GM23338 (cell line): ENCODE measurements at regions not wholly inside any gene's neighbourhood (a gene's known extent, or its start where the extent isn't known, plus 50 kb on each side); places are given as distances from the start of the nearest gene placed in this dataset.

Source experiments
- CREB1 ChIP-seq: fragments of 250-450 bp; sonication (Bioruptor Pico); IDR thresholded peaks from 2 replicates; pipeline ENCODE4 v1.5.0; 2020; ENCODE audit warnings: low read depth, mild to moderate bottlenecking, moderate library complexity
- EZH2 ChIP-seq: fragments of 200-600 bp; sonication (generic); IDR thresholded peaks from one replicate; pipeline ENCODE4 v1.8.0; 2017; ENCODE audit warnings: antibody characterized with exemption, mild to moderate bottlenecking, low read depth; ENCODE audit not compliant: unreplicated experiment
- EZH2phosphoT487 ChIP-seq: fragments of 200-600 bp; sonication (generic); IDR thresholded peaks from one replicate; pipeline ENCODE4 v1.8.1; 2018; ENCODE audit warnings: antibody characterized with exemption; ENCODE audit not compliant: unreplicated experiment
- POLR2AphosphoS5 ChIP-seq: IDR thresholded peaks from 2 replicates; pipeline ENCODE4 v1.6.1; 2016; ENCODE audit warnings: antibody characterized with exemption, low read depth
- TF ChIP-seq, protein P1 (sequence below), 2 experiments: fragments of 200-600 bp in 1 of 2; sonication (generic) in 1 of 2; conservative IDR thresholded peaks; 2 replicates each; pipeline versions ENCODE4 v1.5.1 to v1.6.1; 2016 to 2017; ENCODE audit warnings: antibody characterized with exemption in 2 of 2, low read depth in 2 of 2, mild to moderate bottlenecking in 2 of 2, moderate library complexity in 1 of 2
- TF ChIP-seq, protein P2 (sequence below): IDR thresholded peaks from one replicate; pipeline ENCODE4 v1.6.1; 2018; ENCODE audit warnings: antibody characterized with exemption; ENCODE audit not compliant: unreplicated experiment
- TF ChIP-seq, protein P3 (sequence below): IDR thresholded peaks from 2 replicates; pipeline ENCODE4 v1.6.1; 2016; ENCODE audit warnings: antibody characterized with exemption

DNA sequence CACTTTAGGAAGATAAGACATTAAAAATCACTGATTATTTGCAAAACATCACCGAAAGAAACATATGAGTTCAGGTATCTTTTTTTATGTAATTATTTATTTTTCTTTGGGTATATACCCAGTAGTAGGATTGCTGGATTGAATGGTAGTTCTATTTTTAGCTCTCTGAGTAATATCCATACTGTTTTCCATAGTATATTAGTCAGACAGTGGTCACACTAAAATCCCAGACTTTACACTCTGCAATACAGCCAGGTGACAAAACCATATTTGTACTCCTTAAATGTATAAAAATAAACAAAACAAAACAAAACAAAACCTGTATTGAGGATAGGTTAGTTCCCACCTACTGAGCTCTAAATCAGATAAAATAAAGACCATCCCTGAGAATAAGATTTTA lies 1024.3 kb upstream of the EYS start:
- TF ChIP-seq, protein P1, sequence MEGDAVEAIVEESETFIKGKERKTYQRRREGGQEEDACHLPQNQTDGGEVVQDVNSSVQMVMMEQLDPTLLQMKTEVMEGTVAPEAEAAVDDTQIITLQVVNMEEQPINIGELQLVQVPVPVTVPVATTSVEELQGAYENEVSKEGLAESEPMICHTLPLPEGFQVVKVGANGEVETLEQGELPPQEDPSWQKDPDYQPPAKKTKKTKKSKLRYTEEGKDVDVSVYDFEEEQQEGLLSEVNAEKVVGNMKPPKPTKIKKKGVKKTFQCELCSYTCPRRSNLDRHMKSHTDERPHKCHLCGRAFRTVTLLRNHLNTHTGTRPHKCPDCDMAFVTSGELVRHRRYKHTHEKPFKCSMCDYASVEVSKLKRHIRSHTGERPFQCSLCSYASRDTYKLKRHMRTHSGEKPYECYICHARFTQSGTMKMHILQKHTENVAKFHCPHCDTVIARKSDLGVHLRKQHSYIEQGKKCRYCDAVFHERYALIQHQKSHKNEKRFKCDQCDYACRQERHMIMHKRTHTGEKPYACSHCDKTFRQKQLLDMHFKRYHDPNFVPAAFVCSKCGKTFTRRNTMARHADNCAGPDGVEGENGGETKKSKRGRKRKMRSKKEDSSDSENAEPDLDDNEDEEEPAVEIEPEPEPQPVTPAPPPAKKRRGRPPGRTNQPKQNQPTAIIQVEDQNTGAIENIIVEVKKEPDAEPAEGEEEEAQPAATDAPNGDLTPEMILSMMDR (conservative IDR thresholded peaks at IDR 0.05; ENCODE audit: low read depth in 2 of 2): no peak
- TF ChIP-seq, protein P2, sequence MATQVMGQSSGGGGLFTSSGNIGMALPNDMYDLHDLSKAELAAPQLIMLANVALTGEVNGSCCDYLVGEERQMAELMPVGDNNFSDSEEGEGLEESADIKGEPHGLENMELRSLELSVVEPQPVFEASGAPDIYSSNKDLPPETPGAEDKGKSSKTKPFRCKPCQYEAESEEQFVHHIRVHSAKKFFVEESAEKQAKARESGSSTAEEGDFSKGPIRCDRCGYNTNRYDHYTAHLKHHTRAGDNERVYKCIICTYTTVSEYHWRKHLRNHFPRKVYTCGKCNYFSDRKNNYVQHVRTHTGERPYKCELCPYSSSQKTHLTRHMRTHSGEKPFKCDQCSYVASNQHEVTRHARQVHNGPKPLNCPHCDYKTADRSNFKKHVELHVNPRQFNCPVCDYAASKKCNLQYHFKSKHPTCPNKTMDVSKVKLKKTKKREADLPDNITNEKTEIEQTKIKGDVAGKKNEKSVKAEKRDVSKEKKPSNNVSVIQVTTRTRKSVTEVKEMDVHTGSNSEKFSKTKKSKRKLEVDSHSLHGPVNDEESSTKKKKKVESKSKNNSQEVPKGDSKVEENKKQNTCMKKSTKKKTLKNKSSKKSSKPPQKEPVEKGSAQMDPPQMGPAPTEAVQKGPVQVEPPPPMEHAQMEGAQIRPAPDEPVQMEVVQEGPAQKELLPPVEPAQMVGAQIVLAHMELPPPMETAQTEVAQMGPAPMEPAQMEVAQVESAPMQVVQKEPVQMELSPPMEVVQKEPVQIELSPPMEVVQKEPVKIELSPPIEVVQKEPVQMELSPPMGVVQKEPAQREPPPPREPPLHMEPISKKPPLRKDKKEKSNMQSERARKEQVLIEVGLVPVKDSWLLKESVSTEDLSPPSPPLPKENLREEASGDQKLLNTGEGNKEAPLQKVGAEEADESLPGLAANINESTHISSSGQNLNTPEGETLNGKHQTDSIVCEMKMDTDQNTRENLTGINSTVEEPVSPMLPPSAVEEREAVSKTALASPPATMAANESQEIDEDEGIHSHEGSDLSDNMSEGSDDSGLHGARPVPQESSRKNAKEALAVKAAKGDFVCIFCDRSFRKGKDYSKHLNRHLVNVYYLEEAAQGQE: no peak
- TF ChIP-seq POLR2AphosphoS5 (no peak), EZH2phosphoT487 (no peak), CREB1 (no peak), EZH2 (no peak)
- TF ChIP-seq, protein P3, sequence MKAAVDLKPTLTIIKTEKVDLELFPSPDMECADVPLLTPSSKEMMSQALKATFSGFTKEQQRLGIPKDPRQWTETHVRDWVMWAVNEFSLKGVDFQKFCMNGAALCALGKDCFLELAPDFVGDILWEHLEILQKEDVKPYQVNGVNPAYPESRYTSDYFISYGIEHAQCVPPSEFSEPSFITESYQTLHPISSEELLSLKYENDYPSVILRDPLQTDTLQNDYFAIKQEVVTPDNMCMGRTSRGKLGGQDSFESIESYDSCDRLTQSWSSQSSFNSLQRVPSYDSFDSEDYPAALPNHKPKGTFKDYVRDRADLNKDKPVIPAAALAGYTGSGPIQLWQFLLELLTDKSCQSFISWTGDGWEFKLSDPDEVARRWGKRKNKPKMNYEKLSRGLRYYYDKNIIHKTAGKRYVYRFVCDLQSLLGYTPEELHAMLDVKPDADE: no peak
